ENCODE measurements at regions not wholly inside any gene's neighbourhood (a gene's known extent, or its start where the extent isn't known, plus 50 kb on each side); places are given as distances from the start of the nearest gene placed in this dataset.

DNA sequence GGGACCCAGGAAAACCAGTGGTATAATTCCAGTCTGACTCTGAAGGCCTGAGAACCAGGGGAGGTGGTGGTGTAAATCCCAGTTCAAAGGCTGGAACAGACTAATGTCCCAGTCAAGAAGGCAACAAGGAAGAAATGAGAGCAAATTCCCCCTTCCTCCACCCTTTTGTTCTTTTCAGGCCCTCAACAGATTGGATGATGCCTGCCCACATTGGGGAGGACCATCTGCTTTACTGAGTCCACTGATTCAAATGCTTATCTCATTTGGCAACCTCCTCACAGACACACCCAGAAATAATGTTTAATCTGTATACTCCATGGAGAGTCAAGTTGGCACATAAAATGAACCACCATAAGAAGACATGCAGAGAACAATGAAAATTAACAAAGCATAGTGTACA, 61.9 kb upstream of the CRYM start:
- POLR2A ChIA-PET, result no interaction called here
- no peak for TF ChIP-seq EGR1 (IDR thresholded peaks at IDR 0.05; ENCODE audit: low read depth)
- no peak for TF ChIP-seq YY1 (IDR thresholded peaks at IDR 0.05; ENCODE audit: extremely low read depth, insufficient replicate concordance, low read depth, low read length)
- TF ChIP-seq FOSL1 (IDR thresholded peaks at IDR 0.05; ENCODE audit: low read depth), result no peak
- no peak for TF ChIP-seq EZH2 (IDR thresholded peaks at IDR 0.05)
- no peak for TF ChIP-seq EZH2phosphoT487 (IDR thresholded peaks at IDR 0.05; ENCODE audit: borderline replicate concordance)
- no peak for TF ChIP-seq RAD21 (IDR thresholded peaks at IDR 0.05; ENCODE audit: low read depth)
- TF ChIP-seq CEBPB (IDR thresholded peaks at IDR 0.05; ENCODE audit: low read depth), result no peak
- no peak for TF ChIP-seq SIN3A (IDR thresholded peaks at IDR 0.05; ENCODE audit: low read depth)
- TF ChIP-seq, protein P1, sequence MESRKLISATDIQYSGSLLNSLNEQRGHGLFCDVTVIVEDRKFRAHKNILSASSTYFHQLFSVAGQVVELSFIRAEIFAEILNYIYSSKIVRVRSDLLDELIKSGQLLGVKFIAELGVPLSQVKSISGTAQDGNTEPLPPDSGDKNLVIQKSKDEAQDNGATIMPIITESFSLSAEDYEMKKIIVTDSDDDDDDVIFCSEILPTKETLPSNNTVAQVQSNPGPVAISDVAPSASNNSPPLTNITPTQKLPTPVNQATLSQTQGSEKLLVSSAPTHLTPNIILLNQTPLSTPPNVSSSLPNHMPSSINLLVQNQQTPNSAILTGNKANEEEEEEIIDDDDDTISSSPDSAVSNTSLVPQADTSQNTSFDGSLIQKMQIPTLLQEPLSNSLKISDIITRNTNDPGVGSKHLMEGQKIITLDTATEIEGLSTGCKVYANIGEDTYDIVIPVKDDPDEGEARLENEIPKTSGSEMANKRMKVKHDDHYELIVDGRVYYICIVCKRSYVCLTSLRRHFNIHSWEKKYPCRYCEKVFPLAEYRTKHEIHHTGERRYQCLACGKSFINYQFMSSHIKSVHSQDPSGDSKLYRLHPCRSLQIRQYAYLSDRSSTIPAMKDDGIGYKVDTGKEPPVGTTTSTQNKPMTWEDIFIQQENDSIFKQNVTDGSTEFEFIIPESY (IDR thresholded peaks at IDR 0.05; ENCODE audit: extremely low read depth, insufficient replicate concordance, low read length), result no peak
- TF ChIP-seq CBX3 (IDR thresholded peaks at IDR 0.05; ENCODE audit: low read depth), result no peak
- Histone ChIP-seq H3K27me3 (ENCODE audit: insufficient read depth, low read length) (no peaks in the 10 kb centered on the region), H4K20me1 (ENCODE audit: insufficient read depth) (no peaks in the 10 kb centered on the region), H3K36me3 (ENCODE audit: control insufficient read depth in 1 of 2, insufficient read depth in 2 of 2, low read length in 2 of 2) (no peaks in the 10 kb centered on the region; a peak in 1 of 4 replicates), H3K9me3 (ENCODE audit: control insufficient read depth in 1 of 2, insufficient read depth in 1 of 2, low read depth in 1 of 2, low read length in 2 of 2) (no peaks in the 10 kb centered on the region), H3K4me2 (ENCODE audit: low read length) (no peak overlapping the region), H2AFZ (ENCODE audit: low read depth, low read length, poor library complexity, severe bottlenecking) (no peak overlapping the region), H3K4me1 (ENCODE audit: control insufficient read depth in 1 of 2, insufficient read depth in 2 of 2, low read length in 2 of 2) (no peaks in the 10 kb centered on the region), H3K4me3 (replicated peaks in 1 of 2; ENCODE audit: low read depth in 1 of 2, low read length in 2 of 2) (no peak overlapping the region), H3K9ac (ENCODE audit: low read length) (no peak overlapping the region), H3K27ac (ENCODE audit: low read depth, low read length) (no peak overlapping the region), H3K9me2 (ENCODE audit: insufficient read depth) (no peaks in the 10 kb centered on the region), H3K79me2 (ENCODE audit: insufficient read depth, low read length) (no peaks in the 10 kb centered on the region)
- BruUV-seq (replicated peaks), result no TSS peak
- intact Hi-C loops (cut with micrococcal nuclease), result no loop called here
- ATAC-seq, result no peak
- CTCF ChIA-PET, result no interaction called here
- DNase-seq (ENCODE audit: low read depth, low spot score), result no peak
- RAD21 ChIA-PET (ENCODE audit: low non-redundant PET in 1 of 2, low total read pairs in 2 of 2, uncharacterized antibody in 2 of 2, unreplicated experiment in 2 of 2), result no interaction called here

DNA sequence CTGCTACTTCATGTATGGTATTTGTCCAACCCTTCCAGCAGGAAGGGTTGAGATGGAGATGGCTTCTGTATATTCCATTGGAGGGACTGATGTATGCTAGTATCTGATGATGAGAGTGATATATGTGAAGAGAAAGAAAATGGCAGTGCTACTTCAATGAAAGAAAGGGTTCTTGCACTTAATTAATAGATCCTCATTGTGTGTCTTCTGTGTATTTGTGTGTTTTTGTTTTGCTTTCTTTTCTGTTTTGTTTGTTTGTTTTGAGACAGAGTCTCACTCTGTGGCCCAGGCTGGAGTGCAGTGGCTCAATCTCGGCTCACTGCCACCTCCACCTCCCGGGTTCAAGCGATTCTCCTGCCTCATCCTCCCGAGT, 61.2 kb upstream of the CRYM start:
- H3K27me3 ChIP-seq (ENCODE audit: insufficient read depth, low read length), result no peaks in the 10 kb centered on the region
- H3K9me2 ChIP-seq (ENCODE audit: insufficient read depth), result no peaks in the 10 kb centered on the region
- DNase-seq (ENCODE audit: low read depth, low spot score) (no peak), ATAC-seq (no peak)
- H3K36me3 ChIP-seq (ENCODE audit: control insufficient read depth in 1 of 2, insufficient read depth in 2 of 2, low read length in 2 of 2), result no peaks in the 10 kb centered on the region; a peak in 1 of 4 replicates
- H3K4me3 ChIP-seq (replicated peaks in 1 of 2; ENCODE audit: low read depth in 1 of 2, low read length in 2 of 2), result no peak overlapping the region
- TF ChIP-seq POLR2AphosphoS5 (IDR thresholded peaks at IDR 0.05; ENCODE audit: low read depth, low read length) (no peak), YY1 (IDR thresholded peaks at IDR 0.05; ENCODE audit: extremely low read depth, insufficient replicate concordance, low read depth, low read length) (no peak), POLR2A (IDR thresholded peaks at IDR 0.05; ENCODE audit: borderline replicate concordance, extremely low read depth, insufficient read depth, insufficient read length) (no peak), RAD21 (IDR thresholded peaks at IDR 0.05; ENCODE audit: low read depth) (no peak), ZFX (IDR thresholded peaks at IDR 0.05) (no peak), EZH2phosphoT487 (IDR thresholded peaks at IDR 0.05; ENCODE audit: borderline replicate concordance) (no peak)
- TF ChIP-seq, protein P2, sequence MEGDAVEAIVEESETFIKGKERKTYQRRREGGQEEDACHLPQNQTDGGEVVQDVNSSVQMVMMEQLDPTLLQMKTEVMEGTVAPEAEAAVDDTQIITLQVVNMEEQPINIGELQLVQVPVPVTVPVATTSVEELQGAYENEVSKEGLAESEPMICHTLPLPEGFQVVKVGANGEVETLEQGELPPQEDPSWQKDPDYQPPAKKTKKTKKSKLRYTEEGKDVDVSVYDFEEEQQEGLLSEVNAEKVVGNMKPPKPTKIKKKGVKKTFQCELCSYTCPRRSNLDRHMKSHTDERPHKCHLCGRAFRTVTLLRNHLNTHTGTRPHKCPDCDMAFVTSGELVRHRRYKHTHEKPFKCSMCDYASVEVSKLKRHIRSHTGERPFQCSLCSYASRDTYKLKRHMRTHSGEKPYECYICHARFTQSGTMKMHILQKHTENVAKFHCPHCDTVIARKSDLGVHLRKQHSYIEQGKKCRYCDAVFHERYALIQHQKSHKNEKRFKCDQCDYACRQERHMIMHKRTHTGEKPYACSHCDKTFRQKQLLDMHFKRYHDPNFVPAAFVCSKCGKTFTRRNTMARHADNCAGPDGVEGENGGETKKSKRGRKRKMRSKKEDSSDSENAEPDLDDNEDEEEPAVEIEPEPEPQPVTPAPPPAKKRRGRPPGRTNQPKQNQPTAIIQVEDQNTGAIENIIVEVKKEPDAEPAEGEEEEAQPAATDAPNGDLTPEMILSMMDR (IDR thresholded peaks at IDR 0.05 in 2 of 3, conservative IDR thresholded peaks at IDR 0.05 in 1 of 3; ENCODE audit: borderline replicate concordance in 1 of 3, insufficient read depth in 1 of 3, low read depth in 2 of 3, low read length in 2 of 3), result no peak
- ChIA-PET RAD21 (ENCODE audit: low non-redundant PET in 1 of 2, low total read pairs in 2 of 2, uncharacterized antibody in 2 of 2, unreplicated experiment in 2 of 2) (no interaction called here), CTCF (no interaction called here), POLR2A (no interaction called here)
- no peaks in the 10 kb centered on the region for H3K4me1 ChIP-seq (ENCODE audit: control insufficient read depth in 1 of 2, insufficient read depth in 2 of 2, low read length in 2 of 2)
- no peaks in the 10 kb centered on the region for H3K9me3 ChIP-seq (ENCODE audit: control insufficient read depth in 1 of 2, insufficient read depth in 1 of 2, low read depth in 1 of 2, low read length in 2 of 2)
- no peaks in the 10 kb centered on the region for H4K20me1 ChIP-seq (ENCODE audit: insufficient read depth)
- no peak overlapping the region for H3K4me2 ChIP-seq (ENCODE audit: low read length)
- BruUV-seq (replicated peaks), result no TSS peak
- H3K79me2 ChIP-seq (ENCODE audit: insufficient read depth, low read length), result no peaks in the 10 kb centered on the region
- no peak overlapping the region for H3K27ac ChIP-seq (ENCODE audit: low read depth, low read length)
- intact Hi-C loops (cut with micrococcal nuclease), result no loop called here
- no peak overlapping the region for H2AFZ ChIP-seq (ENCODE audit: low read depth, low read length, poor library complexity, severe bottlenecking)
- H3K9ac ChIP-seq (ENCODE audit: low read length), result no peak overlapping the region

Data from HCT116 (cell line).